ENCODE measurements at regions not wholly inside any gene's neighbourhood (a gene's known extent, or its start where the extent isn't known, plus 50 kb on each side); places are given as distances from the start of the nearest gene placed in this dataset.

DNA sequence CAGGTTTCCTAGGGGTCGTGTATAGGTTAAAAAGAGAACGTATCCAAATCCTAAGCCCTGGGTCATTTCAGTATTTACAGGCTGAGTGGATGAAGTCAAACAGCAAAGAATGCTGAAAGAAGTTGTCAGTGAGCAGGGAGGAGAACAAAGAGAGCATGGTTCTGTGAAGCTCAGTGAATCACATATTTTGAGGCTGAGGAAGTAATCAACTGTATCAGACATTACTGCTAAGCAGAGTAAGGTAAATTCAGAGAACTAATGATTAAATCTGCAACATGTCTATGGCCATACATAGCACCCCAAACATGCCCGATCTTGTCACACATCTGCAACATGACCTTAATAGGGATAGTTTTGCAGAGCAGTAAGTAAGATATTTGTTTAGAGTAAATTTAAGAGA lies 1130.3 kb downstream of the RAPGEF2 start:
- TF ChIP-seq, protein P1, sequence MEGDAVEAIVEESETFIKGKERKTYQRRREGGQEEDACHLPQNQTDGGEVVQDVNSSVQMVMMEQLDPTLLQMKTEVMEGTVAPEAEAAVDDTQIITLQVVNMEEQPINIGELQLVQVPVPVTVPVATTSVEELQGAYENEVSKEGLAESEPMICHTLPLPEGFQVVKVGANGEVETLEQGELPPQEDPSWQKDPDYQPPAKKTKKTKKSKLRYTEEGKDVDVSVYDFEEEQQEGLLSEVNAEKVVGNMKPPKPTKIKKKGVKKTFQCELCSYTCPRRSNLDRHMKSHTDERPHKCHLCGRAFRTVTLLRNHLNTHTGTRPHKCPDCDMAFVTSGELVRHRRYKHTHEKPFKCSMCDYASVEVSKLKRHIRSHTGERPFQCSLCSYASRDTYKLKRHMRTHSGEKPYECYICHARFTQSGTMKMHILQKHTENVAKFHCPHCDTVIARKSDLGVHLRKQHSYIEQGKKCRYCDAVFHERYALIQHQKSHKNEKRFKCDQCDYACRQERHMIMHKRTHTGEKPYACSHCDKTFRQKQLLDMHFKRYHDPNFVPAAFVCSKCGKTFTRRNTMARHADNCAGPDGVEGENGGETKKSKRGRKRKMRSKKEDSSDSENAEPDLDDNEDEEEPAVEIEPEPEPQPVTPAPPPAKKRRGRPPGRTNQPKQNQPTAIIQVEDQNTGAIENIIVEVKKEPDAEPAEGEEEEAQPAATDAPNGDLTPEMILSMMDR (IDR thresholded peaks at IDR 0.05) = no peak
- no peak for TF ChIP-seq ZFX (IDR thresholded peaks at IDR 0.05; ENCODE audit: borderline replicate concordance)

Measured in 22Rv1 (cell line).